ENCODE measurements at regions not wholly inside any gene's neighbourhood (a gene's known extent, or its start where the extent isn't known, plus 50 kb on each side); places are given as distances from the start of the nearest gene placed in this dataset.

- TF ChIP-seq POLR2A (IDR thresholded peaks at IDR 0.05; ENCODE audit: low read length): no peak
- no peak for TF ChIP-seq GATA1 (IDR thresholded peaks at IDR 0.05; ENCODE audit: low read depth, low read length)
Observed at GRCh38 chr13:73913751-73914518, 220.3 kb downstream of the KLF12 start.
